Mammary epithelial cell (primary cell): ENCODE measurements at regions not wholly inside any gene's neighbourhood (a gene's known extent, or its start where the extent isn't known, plus 50 kb on each side); places are given as distances from the start of the nearest gene placed in this dataset.

ENCODE experiments used
- EZH2 ChIP-seq: IDR thresholded peaks from 2 replicates; pipeline ENCODE4 v1.6.1; 2012; ENCODE audit warnings: low read length, inconsistent platforms, borderline replicate concordance
- TF ChIP-seq, protein P1 (sequence below), 2 donors: IDR thresholded peaks in 1 of 2; conservative IDR thresholded peaks in 1 of 2; 2 replicates each; pipeline ENCODE4 v1.5.1; 2011 to 2012; ENCODE audit warnings: inconsistent platforms in 2 of 2, low read length in 2 of 2, mild to moderate bottlenecking in 2 of 2, control low read depth in 1 of 2, low read depth in 1 of 2; ENCODE audit not compliant: insufficient read depth in 1 of 2; ENCODE audit errors: extremely low read depth in 1 of 2

- TF ChIP-seq, protein P1, sequence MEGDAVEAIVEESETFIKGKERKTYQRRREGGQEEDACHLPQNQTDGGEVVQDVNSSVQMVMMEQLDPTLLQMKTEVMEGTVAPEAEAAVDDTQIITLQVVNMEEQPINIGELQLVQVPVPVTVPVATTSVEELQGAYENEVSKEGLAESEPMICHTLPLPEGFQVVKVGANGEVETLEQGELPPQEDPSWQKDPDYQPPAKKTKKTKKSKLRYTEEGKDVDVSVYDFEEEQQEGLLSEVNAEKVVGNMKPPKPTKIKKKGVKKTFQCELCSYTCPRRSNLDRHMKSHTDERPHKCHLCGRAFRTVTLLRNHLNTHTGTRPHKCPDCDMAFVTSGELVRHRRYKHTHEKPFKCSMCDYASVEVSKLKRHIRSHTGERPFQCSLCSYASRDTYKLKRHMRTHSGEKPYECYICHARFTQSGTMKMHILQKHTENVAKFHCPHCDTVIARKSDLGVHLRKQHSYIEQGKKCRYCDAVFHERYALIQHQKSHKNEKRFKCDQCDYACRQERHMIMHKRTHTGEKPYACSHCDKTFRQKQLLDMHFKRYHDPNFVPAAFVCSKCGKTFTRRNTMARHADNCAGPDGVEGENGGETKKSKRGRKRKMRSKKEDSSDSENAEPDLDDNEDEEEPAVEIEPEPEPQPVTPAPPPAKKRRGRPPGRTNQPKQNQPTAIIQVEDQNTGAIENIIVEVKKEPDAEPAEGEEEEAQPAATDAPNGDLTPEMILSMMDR (conservative IDR thresholded peaks at IDR 0.05 in 1 of 2, IDR thresholded peaks at IDR 0.05 in 1 of 2; ENCODE audit: extremely low read depth in 1 of 2, insufficient read depth in 1 of 2, low read depth in 1 of 2, low read length in 2 of 2) = no peak
- no peak for TF ChIP-seq EZH2
Measured at GRCh38 chr7:34488766-34489165, 169.3 kb upstream of the NPSR1 start.
